SW480 (cell line): ENCODE measurements at regions not wholly inside any gene's neighbourhood (a gene's known extent, or its start where the extent isn't known, plus 50 kb on each side); places are given as distances from the start of the nearest gene placed in this dataset.
A peak's percentile ranks its signal among the peaks of the same experiment; 100 is the strongest.

Experiments
- DNase-seq: peaks from one replicate; pipeline ENCODE4 v3.0.0-alpha.2; 2016; ENCODE audit warnings: low spot score

- no peak for DNase-seq
Measured at GRCh38 chr12:45587012-45587411, 142.5 kb upstream of the ARID2 start.

GRCh38 chr12:45587877-45588533 lies 141.5 kb upstream of the ARID2 start:
- DNase-seq = no peak

- DNase-seq = no peak
Measured at GRCh38 chr12:45590646-45591045, 138.9 kb upstream of the ARID2 start.

GRCh38 chr12:45591635-45592034 lies 137.9 kb upstream of the ARID2 start:
- no peak for DNase-seq

- no peak for DNase-seq
Measured at GRCh38 chr12:45596366-45596765, 133.1 kb upstream of the ARID2 start.

- DNase-seq = no peak
Measured at GRCh38 chr12:45598336-45598735, 131.2 kb upstream of the ARID2 start.

GRCh38 chr12:45598761-45599160 lies 130.7 kb upstream of the ARID2 start:
- no peak for DNase-seq

GRCh38 chr12:45599196-45599595 lies 130.3 kb upstream of the ARID2 start:
- DNase-seq = no peak

GRCh38 chr12:45601390-45601789 lies 128.1 kb upstream of the ARID2 start:
- no peak for DNase-seq

- no peak for DNase-seq
Measured at GRCh38 chr12:45601888-45602287, 127.6 kb upstream of the ARID2 start.

- DNase-seq = no peak
Measured at GRCh38 chr12:45605624-45606023, 123.9 kb upstream of the ARID2 start.

- no peak for DNase-seq
Measured at GRCh38 chr12:45611061-45611460, 118.4 kb upstream of the ARID2 start.

GRCh38 chr12:45611495-45611894 lies 118.0 kb upstream of the ARID2 start:
- no peak for DNase-seq

- no peak for DNase-seq
Measured at GRCh38 chr12:45612044-45612794, 117.3 kb upstream of the ARID2 start.

- no peak for DNase-seq
Measured at GRCh38 chr12:45613296-45613695, 116.2 kb upstream of the ARID2 start.

GRCh38 chr12:45613855-45614254 lies 115.7 kb upstream of the ARID2 start:
- no peak for DNase-seq

- DNase-seq = peak; percentile 46
Measured at GRCh38 chr12:45615268-45615667, 114.2 kb upstream of the ARID2 start.

GRCh38 chr12:45619736-45620135 lies 109.8 kb upstream of the ARID2 start:
- no peak for DNase-seq

- DNase-seq = no peak
Measured at GRCh38 chr12:45621703-45622102, 107.8 kb upstream of the ARID2 start.

- no peak for DNase-seq
Measured at GRCh38 chr12:45622210-45622937, 107.1 kb upstream of the ARID2 start.

- DNase-seq = no peak
Measured at GRCh38 chr12:45623221-45623620, 106.3 kb upstream of the ARID2 start.

- DNase-seq = no peak
Measured at GRCh38 chr12:45623940-45624339, 105.6 kb upstream of the ARID2 start.

GRCh38 chr12:45626965-45627364 lies 102.5 kb upstream of the ARID2 start:
- DNase-seq = no peak
